Mesenchymal stem cell (in vitro differentiated cells and primary cell): ENCODE measurements at regions not wholly inside any gene's neighbourhood (a gene's known extent, or its start where the extent isn't known, plus 50 kb on each side); places are given as distances from the start of the nearest gene placed in this dataset.

Experiments used
- DNase-seq: peaks from one replicate; pipeline ENCODE4 v3.0.0-alpha.2; 2013
- H2AFZ ChIP-seq: one replicate; pipeline ENCODE4 v1.6.1; 2013; ENCODE audit warnings: low read depth, mild to moderate bottlenecking, control low read depth, inconsistent platforms, low read length, moderate library complexity
- H2AK5ac ChIP-seq: 2 replicates; pipeline ENCODE4 v1.6.1; 2013; ENCODE audit warnings: low read length, moderate library complexity, mild to moderate bottlenecking, inconsistent platforms; ENCODE audit not compliant: severe bottlenecking
- H2BK120ac ChIP-seq: one replicate; pipeline ENCODE4 v1.6.1; 2013; ENCODE audit warnings: low read depth, mild to moderate bottlenecking, inconsistent platforms, low read length, moderate library complexity
- H2BK12ac ChIP-seq, 2 experiments: one replicate each; pipeline ENCODE4 v1.6.1; 2013; ENCODE audit warnings: inconsistent platforms in 2 of 2, low read length in 2 of 2, mild to moderate bottlenecking in 2 of 2, moderate library complexity in 2 of 2, control low read depth in 1 of 2
- H2BK15ac ChIP-seq: one replicate; pipeline ENCODE4 v1.6.1; 2013; ENCODE audit warnings: mild to moderate bottlenecking, low read depth, inconsistent platforms; ENCODE audit not compliant: poor library complexity, severe bottlenecking
- H2BK5ac ChIP-seq: 2 replicates; pipeline ENCODE4 v1.6.1; 2013; ENCODE audit warnings: low read depth, mild to moderate bottlenecking, low read length, control low read depth, inconsistent platforms; ENCODE audit not compliant: poor library complexity, severe bottlenecking
- H3K14ac ChIP-seq, 2 experiments: one replicate each; pipeline ENCODE4 v1.6.1; 2013; ENCODE audit warnings: inconsistent platforms in 2 of 2, low read length in 2 of 2, control low read depth in 1 of 2, mild to moderate bottlenecking in 1 of 2, moderate library complexity in 1 of 2
- H3K18ac ChIP-seq, 2 experiments: one replicate each; pipeline ENCODE4 v1.6.1; 2013; ENCODE audit warnings: inconsistent platforms in 2 of 2, low read length in 2 of 2, control low read depth in 1 of 2, low read depth in 1 of 2, mild to moderate bottlenecking in 1 of 2
- H3K23ac ChIP-seq, 2 experiments: one replicate each; pipeline ENCODE4 v1.6.1; 2013; ENCODE audit warnings: inconsistent platforms in 2 of 2, low read length in 2 of 2, mild to moderate bottlenecking in 2 of 2, moderate library complexity in 2 of 2, control low read depth in 1 of 2
- H3K27ac ChIP-seq: 2 replicates; pipeline ENCODE4 v1.5.1; 2013; ENCODE audit warnings: mild to moderate bottlenecking, moderate library complexity, low read length, control low read depth, inconsistent platforms; ENCODE audit not compliant: poor library complexity, severe bottlenecking
- H3K27me3 ChIP-seq, 2 experiments: 2 replicates each; pipeline versions ENCODE4 v1.6.1 to v1.7.0; 2013; ENCODE audit warnings: low read length in 2 of 2, mild to moderate bottlenecking in 2 of 2, moderate library complexity in 2 of 2, control low read depth in 1 of 2, inconsistent platforms in 1 of 2; ENCODE audit not compliant: control insufficient read depth in 1 of 2, insufficient read depth in 1 of 2
- H3K36me3 ChIP-seq, 2 experiments: 2 replicates each; pipeline versions ENCODE4 v1.6.1 to v1.7.0; 2013; ENCODE audit warnings: low read length in 2 of 2, control low read depth in 1 of 2, inconsistent platforms in 1 of 2, low read depth in 1 of 2, mild to moderate bottlenecking in 1 of 2; ENCODE audit not compliant: insufficient read depth in 2 of 2, control insufficient read depth in 1 of 2
- H3K4ac ChIP-seq, 2 experiments: one replicate each; pipeline ENCODE4 v1.6.1; 2013; ENCODE audit warnings: inconsistent platforms in 2 of 2, low read length in 2 of 2, mild to moderate bottlenecking in 2 of 2, moderate library complexity in 2 of 2, control low read depth in 1 of 2, low read depth in 1 of 2
- H3K4me1 ChIP-seq: 2 replicates; pipeline ENCODE4 v1.6.1; 2013; ENCODE audit warnings: low read depth, low read length, control low read depth; ENCODE audit not compliant: control insufficient read depth, insufficient read depth
- H3K4me2 ChIP-seq: 2 replicates; pipeline ENCODE4 v1.6.1; 2013; ENCODE audit warnings: low read length, mild to moderate bottlenecking, inconsistent platforms; ENCODE audit not compliant: poor library complexity, severe bottlenecking
- H3K4me3 ChIP-seq, 2 experiments: 2 replicates each; pipeline versions ENCODE4 v1.5.1 to v1.7.0; 2013; ENCODE audit warnings: low read length in 2 of 2, mild to moderate bottlenecking in 2 of 2, control low read depth in 1 of 2, low read depth in 1 of 2; ENCODE audit not compliant: insufficient read depth in 1 of 2
- H3K79me1 ChIP-seq: replicated peaks from 2 replicates; pipeline ENCODE4 v1.6.1; 2013; ENCODE audit warnings: mild to moderate bottlenecking, control low read depth, low read length, inconsistent platforms; ENCODE audit not compliant: poor library complexity, severe bottlenecking
- H3K9ac ChIP-seq: 2 replicates; pipeline ENCODE4 v1.7.0; 2013; ENCODE audit warnings: mild to moderate bottlenecking, low read length, moderate library complexity
- H3K9me3 ChIP-seq: 2 replicates; pipeline ENCODE4 v1.7.0; 2013; ENCODE audit warnings: mild to moderate bottlenecking, low read length; ENCODE audit not compliant: control insufficient read depth
- H4K8ac ChIP-seq: one replicate; pipeline ENCODE4 v1.6.1; 2013; ENCODE audit warnings: inconsistent platforms, mild to moderate bottlenecking, low read length, moderate library complexity
- H4K91ac ChIP-seq: one replicate; pipeline ENCODE4 v1.6.1; 2013; ENCODE audit warnings: mild to moderate bottlenecking, low read length, inconsistent platforms
- WGBS: methylation state at CpG from one replicate; pipeline ENCODE4 v1.1.7; 2013; ENCODE audit warnings: mixed read lengths; 5-methylcytosine and 5-hydroxymethylcytosine counted together

GRCh38 chr10:62457598-62457997 lies 83.4 kb downstream of the ZNF365 start:
- Histone ChIP-seq H4K91ac (no peak overlapping the region), H3K79me1 (no peaks in the 10 kb centered on the region)
- 86% methylated on average over 1 of the region's 1 CpG for WGBS

GRCh38 chr10:62459072-62459471 lies 84.9 kb downstream of the ZNF365 start:
- Histone ChIP-seq H3K9me3 (no peaks in the 10 kb centered on the region), H4K91ac (no peak overlapping the region), H3K4ac (no peak overlapping the region), H2BK120ac (no peak overlapping the region), H3K27ac (no peak overlapping the region), H3K79me1 (no peaks in the 10 kb centered on the region), H3K18ac (no peak overlapping the region), H3K4me1 (peaks cover 2% of the 10 kb centered on the region), H3K4me2 (no peak overlapping the region), H3K4me3 (peak overlapping the region in 1 of 2 experiments; percentile 21), H3K23ac (no peak overlapping the region), H3K14ac (no peak overlapping the region), H2AK5ac (no peak overlapping the region), H4K8ac (no peak overlapping the region), H3K9ac (peak overlapping the region; percentile 36), H2AFZ (no peak overlapping the region), H2BK15ac (no peak overlapping the region), H3K36me3 (no peaks in the 10 kb centered on the region), H3K27me3 (no peaks in the 10 kb centered on the region), H2BK12ac (no peak overlapping the region), H2BK5ac (no peak overlapping the region)
- no CpG with 5 or more reads among the region's 1 CpG for WGBS
- peak; percentile 90 for DNase-seq

More at GRCh38 chr10:62457598-62457997, 83.4 kb downstream of the ZNF365 start:
- no peak overlapping the region for H3K4me2 ChIP-seq
- no peak for DNase-seq
- no peak overlapping the region for H2BK5ac ChIP-seq
- no peak overlapping the region for H3K23ac ChIP-seq
- H3K9ac ChIP-seq, result no peak overlapping the region
- H3K4me3 ChIP-seq, result no peak overlapping the region
- H2BK120ac ChIP-seq, result no peak overlapping the region
- no peak overlapping the region for H4K8ac ChIP-seq
- no peaks in the 10 kb centered on the region for H3K9me3 ChIP-seq
- H2BK15ac ChIP-seq, result no peak overlapping the region
- no peak overlapping the region for H2AK5ac ChIP-seq
- H3K27me3 ChIP-seq, result no peaks in the 10 kb centered on the region
- no peak overlapping the region for H2AFZ ChIP-seq
- H3K27ac ChIP-seq, result no peak overlapping the region
- no peak overlapping the region for H3K18ac ChIP-seq
- peaks cover 2% of the 10 kb centered on the region for H3K4me1 ChIP-seq
- H2BK12ac ChIP-seq, result no peak overlapping the region
- H3K14ac ChIP-seq, result no peak overlapping the region
- no peaks in the 10 kb centered on the region for H3K36me3 ChIP-seq
- H3K4ac ChIP-seq, result no peak overlapping the region

- no peak overlapping the region for H2AFZ ChIP-seq
- H2BK15ac ChIP-seq, result no peak overlapping the region
- no peak overlapping the region for H3K4me2 ChIP-seq
- no peaks in the 10 kb centered on the region for H3K27me3 ChIP-seq
- H3K36me3 ChIP-seq, result no peaks in the 10 kb centered on the region
- H2AK5ac ChIP-seq, result no peak overlapping the region
- H3K79me1 ChIP-seq, result no peaks in the 10 kb centered on the region
- no peak overlapping the region for H3K4me3 ChIP-seq
- H3K27ac ChIP-seq, result no peak overlapping the region
- H3K14ac ChIP-seq, result no peak overlapping the region
- H4K8ac ChIP-seq, result no peak overlapping the region
- no peak overlapping the region for H3K4ac ChIP-seq
- peak overlapping the region; percentile 36 for H3K9ac ChIP-seq
- H2BK12ac ChIP-seq, result peak overlapping the region; percentile 38 to 44
- no peak overlapping the region for H3K23ac ChIP-seq
- no peak overlapping the region for H4K91ac ChIP-seq
- peak overlapping the region in 1 of 2 experiments; percentile 58 for H3K18ac ChIP-seq
- H2BK120ac ChIP-seq, result no peak overlapping the region
- DNase-seq, result no peak
- H3K9me3 ChIP-seq, result no peaks in the 10 kb centered on the region
- peaks cover 2% of the 10 kb centered on the region for H3K4me1 ChIP-seq
- WGBS, result 92% methylated on average over 2 of the region's 3 CpGs
- no peak overlapping the region for H2BK5ac ChIP-seq
These were observed 85.3 kb downstream of the ZNF365 start for GRCh38 chr10:62459500-62459899.

GRCh38 chr10:62460393-62460792 lies 86.2 kb downstream of the ZNF365 start:
- peaks cover 0 to 3% of the 10 kb centered on the region in 2 experiments for H3K27me3 ChIP-seq
- no peak overlapping the region for H4K91ac ChIP-seq
- no peak overlapping the region for H3K14ac ChIP-seq
- H2BK12ac ChIP-seq, result no peak overlapping the region
- H3K9me3 ChIP-seq, result peaks cover 1% of the 10 kb centered on the region
- H2BK15ac ChIP-seq, result no peak overlapping the region
- no peak overlapping the region for H3K4me3 ChIP-seq
- H3K18ac ChIP-seq, result no peak overlapping the region
- no peak for DNase-seq
- no peak overlapping the region for H3K9ac ChIP-seq
- no peak overlapping the region for H3K4me2 ChIP-seq
- H4K8ac ChIP-seq, result no peak overlapping the region
- no peak overlapping the region for H2AFZ ChIP-seq
- H3K36me3 ChIP-seq, result no peaks in the 10 kb centered on the region
- H3K79me1 ChIP-seq, result no peaks in the 10 kb centered on the region
- H2BK5ac ChIP-seq, result no peak overlapping the region
- H3K4me1 ChIP-seq, result no peaks in the 10 kb centered on the region
- H3K4ac ChIP-seq, result no peak overlapping the region
- no peak overlapping the region for H3K27ac ChIP-seq
- no peak overlapping the region for H3K23ac ChIP-seq
- H2BK120ac ChIP-seq, result no peak overlapping the region
- 100% methylated on average over 1 of the region's 2 CpGs for WGBS
- H2AK5ac ChIP-seq, result no peak overlapping the region
